ENCODE measurements at regions not wholly inside any gene's neighbourhood (a gene's known extent, or its start where the extent isn't known, plus 50 kb on each side); places are given as distances from the start of the nearest gene placed in this dataset.

DNA sequence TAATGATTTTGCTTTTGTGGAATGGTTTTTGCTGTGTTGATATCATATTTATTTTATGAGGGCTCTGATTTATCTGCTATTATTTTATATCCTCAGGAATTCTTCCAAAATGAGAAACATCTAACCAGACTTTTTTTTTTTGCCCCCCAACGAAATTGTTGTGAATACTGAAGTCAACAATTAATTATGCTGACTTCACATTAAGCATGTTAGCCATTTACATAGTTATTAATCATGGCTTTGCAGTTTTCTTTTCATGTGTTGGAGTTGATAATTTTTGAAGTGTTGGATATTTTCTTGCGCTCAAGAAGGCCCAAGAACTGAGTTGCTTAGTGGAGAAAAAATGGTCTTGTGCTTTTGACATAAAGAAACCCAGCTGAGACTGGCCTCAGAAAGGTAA is 246.6 kb upstream of the CRY1 start:
- no peak for DNase-seq (ENCODE audit: extremely low read depth in 1 of 2, low read depth in 1 of 2)

GRCh38 chr12:107340898-107341297 is 247.5 kb upstream of the CRY1 start:
- no peak for DNase-seq (ENCODE audit: extremely low read depth in 1 of 2, low read depth in 1 of 2)

DNA sequence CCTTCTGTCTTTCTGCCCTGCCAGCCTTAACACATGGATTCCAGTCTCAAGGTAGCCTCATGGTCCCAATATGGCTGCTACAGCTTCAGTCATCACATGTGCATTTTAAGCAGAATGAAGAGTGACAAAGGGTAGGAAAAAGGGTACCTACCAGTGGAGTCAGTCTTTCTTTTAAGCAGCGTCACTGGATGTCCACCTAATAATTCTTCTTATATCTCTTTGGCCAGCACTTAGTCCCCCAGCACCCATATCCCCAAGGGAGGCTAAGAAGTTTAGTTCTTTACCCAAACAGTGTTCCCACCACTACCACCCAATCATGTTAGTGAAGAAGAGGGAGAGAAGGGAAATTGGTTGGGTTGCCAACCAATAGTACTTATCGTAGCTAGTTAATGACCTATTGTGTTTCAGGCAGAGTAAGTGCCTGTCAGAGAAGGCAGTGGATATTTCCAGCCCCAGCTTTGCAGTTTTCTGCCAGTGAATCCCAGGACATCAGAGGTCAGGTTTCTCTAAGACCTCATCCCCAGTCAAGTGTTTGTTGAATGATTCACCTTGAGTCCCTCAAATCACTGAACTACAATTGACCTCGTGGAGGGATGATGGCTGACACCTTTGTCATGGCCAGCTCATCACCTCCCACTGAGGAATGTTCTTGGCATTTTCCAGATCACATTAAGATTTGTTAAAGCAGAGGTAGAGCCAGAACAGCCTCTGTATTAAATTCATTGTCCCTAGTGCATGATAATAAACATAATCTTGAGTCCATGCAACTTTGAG is 250.9 kb upstream of the CRY1 start:
- DNase-seq (ENCODE audit: extremely low read depth in 1 of 2, low read depth in 1 of 2) = no peak

DNA sequence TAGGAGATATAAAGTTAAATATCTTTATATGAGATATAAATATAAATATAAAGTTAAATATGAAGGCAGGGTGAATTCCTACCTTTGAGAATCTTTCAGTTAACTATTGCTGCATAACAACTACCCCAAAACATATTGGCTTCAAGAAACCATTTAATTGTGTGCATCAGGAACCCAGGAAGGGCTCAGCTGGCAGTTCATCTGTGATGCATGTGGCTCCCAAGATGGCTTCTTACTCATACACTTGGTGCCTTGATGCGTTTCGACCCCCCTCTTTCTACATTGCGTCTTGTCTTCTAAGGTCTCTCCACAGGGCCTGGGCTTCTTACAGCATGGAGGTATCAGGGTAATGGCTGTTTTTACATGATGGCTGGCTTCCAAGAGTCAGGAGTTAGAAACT is 253.9 kb upstream of the CRY1 start:
- DNase-seq (ENCODE audit: extremely low read depth in 1 of 2, low read depth in 1 of 2) = no peak

- DNase-seq (ENCODE audit: extremely low read depth in 1 of 2, low read depth in 1 of 2) = no peak
Measured at GRCh38 chr12:107349008-107349747, 255.8 kb upstream of the CRY1 start.

GRCh38 chr12:107349839-107350238 is 256.5 kb upstream of the CRY1 start:
- no peak for DNase-seq (ENCODE audit: extremely low read depth in 1 of 2, low read depth in 1 of 2)

DNA sequence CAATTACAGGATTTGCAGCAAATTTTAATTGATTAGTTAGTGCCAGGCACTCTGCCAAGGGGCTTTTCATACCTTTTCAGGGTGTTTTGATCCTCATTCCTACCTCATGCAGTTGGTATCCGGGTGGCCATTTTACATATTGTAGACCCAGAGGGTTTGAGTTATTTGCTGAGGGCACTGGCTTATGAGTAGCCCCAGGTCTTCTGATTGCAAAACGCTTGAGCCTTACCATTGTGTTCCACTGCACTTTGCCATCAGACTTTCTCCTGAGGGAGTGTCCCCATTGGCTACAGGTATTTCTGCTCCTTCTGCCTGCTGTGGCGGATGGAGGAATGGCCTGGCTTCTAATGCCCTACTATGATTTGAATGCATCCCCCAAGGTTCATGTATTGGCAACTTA is 257.8 kb upstream of the CRY1 start:
- no peak for DNase-seq (ENCODE audit: extremely low read depth in 1 of 2, low read depth in 1 of 2)

DNA sequence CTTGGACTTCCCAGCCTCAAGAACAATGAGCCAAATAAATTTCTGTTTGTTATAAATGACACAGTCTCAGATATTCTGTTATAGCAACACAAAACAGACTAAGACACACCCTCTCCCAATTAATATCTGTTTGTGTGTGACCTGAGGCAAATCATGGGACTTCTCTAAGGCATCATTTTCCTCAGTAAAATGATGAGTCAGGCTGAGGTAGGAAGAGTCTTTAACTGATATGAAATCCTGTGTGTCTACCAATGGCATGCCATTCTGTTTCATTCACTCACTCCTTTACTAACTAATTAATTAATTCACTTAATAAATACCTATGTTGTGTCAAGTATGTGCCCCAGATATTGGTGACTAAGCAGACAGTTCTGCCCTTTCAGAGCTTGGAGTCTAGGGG is 258.4 kb upstream of the CRY1 start:
- no peak for DNase-seq (ENCODE audit: extremely low read depth in 1 of 2, low read depth in 1 of 2)

- no peak for DNase-seq (ENCODE audit: extremely low read depth in 1 of 2, low read depth in 1 of 2)
Measured at GRCh38 chr12:107352347-107353081, 259.2 kb upstream of the CRY1 start.

- DNase-seq (ENCODE audit: extremely low read depth in 1 of 2, low read depth in 1 of 2) = no peak
Measured at GRCh38 chr12:107353312-107353711, 260.0 kb upstream of the CRY1 start.

DNA sequence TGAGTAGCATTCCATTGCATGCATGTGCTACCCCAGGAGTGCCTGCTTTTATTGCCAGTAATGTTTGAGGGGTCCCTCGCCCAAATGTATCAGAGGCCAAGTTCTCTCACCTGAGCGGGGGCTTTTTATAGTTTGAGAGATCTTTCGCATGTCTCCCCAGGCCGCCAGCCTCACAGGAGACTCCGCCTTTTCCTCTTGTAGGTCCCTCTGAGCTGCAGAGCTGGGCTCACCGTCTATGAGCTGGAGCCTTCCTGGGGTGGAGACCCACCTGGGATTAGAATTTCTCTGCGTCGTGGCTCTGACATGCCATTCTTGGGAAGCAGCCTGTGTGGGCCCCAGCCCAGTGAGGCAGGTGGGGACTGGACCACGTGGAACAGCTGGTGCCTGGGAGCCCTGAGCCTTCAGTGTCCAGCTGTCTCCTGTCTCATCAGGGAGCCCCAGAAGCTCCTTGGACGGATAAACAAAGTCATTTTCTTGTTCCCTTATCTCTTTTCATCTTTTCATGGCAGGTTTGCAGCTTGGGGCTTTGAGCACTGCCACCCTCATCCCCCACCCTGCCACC is 261.7 kb upstream of the CRY1 start:
- DNase-seq (ENCODE audit: extremely low read depth in 1 of 2, low read depth in 1 of 2) = no peak

DNA sequence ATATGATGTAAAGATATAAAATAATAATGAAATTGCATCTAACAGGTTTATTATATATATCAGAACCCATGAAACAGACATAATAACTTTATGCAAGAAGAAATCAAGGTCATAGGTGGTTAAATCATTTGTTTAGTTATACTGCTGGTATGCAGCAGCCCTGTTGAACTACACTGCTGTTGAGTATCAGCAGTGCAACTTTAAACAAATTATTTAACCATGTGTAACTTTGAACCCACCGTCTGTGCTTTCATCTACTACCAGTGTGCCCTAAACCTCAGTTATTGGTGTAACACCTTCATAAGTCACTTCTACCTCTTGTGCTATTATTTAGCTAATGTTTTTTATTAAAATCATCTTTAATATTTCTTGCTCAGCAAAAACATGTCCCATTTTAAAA is 262.3 kb upstream of the CRY1 start:
- no peak for DNase-seq (ENCODE audit: extremely low read depth in 1 of 2, low read depth in 1 of 2)

GRCh38 chr12:107356266-107356936 is 263.1 kb upstream of the CRY1 start:
- no peak for DNase-seq (ENCODE audit: extremely low read depth in 1 of 2, low read depth in 1 of 2)

DNA sequence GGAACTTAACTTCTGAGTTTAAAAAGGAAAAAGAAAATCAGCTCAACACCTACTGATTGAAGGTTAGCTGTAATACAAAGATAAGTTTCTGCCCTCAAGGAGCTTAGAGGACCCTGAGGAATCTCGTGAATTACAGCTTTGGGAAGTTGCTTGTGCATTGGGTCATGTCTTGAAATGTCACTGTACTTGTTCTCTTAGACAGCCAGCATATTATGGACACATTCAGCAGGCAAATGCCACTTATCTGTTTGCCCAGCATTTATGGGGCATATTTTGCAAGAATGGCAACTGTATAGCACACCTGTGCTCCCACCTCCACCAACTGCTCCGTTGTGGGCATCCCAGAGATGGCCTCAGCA is 263.6 kb upstream of the CRY1 start:
- no peak for DNase-seq (ENCODE audit: extremely low read depth in 1 of 2, low read depth in 1 of 2)

DNA sequence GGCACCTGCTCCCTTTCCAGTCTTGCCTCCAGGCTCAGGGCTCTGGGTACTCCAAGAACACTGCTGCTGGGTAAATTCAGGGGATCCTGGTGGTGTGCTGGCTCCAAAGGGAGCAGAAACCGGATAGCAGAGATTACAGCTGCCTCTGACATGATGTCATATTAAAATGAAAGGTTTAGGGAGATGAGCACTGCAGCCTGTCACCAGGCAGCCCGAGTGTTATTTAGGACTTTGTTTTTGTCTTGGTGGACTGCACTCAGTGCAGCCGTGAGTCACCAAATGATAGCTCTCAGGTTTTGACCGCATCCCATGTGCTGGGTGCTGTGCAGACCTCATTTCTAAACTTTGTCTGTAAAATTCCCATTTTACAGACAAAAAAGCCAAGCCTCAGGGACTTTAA is 266.0 kb upstream of the CRY1 start:
- no peak for DNase-seq (ENCODE audit: extremely low read depth in 1 of 2, low read depth in 1 of 2)

- DNase-seq (ENCODE audit: extremely low read depth in 1 of 2, low read depth in 1 of 2) = no peak
Measured at GRCh38 chr12:107360033-107360432, 266.7 kb upstream of the CRY1 start.

DNA sequence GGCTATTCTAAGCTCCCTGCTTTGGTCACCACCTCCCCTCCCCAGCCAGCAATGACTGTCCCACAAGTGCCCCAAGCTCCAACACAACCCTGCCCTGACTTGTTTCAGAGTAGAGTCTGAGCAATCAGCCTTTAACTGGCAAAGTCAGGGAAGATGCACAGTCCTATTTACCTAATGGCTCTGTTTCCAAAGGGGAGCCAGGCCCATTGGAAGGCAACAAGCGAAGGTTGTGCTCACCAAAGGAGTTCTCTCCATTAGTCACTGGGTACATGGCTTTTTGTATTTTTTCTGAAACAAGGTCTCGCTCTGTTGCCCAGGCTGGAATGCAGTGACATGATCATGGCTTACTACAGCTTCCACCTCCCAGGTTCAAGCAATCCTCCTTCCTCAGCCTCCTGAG is 267.1 kb upstream of the CRY1 start:
- no peak for DNase-seq (ENCODE audit: extremely low read depth in 1 of 2, low read depth in 1 of 2)

DNA sequence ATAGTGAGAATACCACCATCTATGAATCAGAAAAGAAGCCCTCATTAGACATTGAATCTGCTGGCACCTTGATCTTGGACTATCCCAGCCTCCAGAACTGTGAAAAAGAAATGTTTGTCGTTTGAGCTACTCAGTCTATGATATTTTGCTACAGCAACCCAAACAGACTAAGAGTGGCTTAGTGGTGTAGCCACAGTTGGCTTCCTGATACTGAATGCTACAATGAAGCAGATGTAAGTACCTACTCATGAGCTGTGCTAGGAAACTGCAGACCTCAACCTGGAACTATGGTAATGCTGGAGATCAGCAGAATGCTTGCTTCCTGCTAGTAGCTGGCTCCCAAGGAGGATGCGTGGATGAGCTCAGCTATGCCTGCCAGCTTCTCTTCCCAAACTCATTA is 268.6 kb upstream of the CRY1 start:
- DNase-seq (ENCODE audit: extremely low read depth in 1 of 2, low read depth in 1 of 2) = no peak

- no peak for DNase-seq (ENCODE audit: extremely low read depth in 1 of 2, low read depth in 1 of 2)
Measured at GRCh38 chr12:107362960-107363359, 269.6 kb upstream of the CRY1 start.

DNA sequence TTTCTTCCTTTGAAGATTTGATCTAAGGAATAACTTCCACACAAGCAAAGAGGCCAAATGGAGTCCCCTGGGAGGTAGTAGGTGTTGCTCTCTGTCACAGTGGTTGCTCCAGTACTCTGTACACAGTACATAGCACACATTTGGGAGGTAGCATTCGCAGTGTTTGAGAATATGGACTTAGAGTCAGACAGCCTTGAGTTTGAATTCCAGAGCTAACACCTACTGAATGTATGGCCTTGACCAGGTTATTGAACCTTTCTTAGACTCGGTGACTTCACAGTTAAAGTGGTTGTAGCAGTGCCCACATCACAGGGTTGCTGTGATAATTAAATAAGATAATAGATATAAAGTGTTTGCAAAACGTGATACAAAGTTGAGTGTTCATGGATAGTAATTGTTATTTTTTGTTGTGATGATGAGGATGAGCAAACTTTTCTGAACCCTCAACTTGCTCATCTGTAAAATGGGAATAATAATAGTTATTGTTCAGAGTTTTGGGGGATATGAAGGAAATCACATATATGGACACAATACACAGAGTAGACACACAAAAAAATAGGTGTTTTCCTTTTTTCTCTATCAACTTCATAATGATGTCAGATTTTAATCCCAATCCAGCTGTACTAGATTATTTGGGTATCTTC is 271.6 kb upstream of the CRY1 start:
- DNase-seq (ENCODE audit: extremely low read depth in 1 of 2, low read depth in 1 of 2) = no peak

GRCh38 chr12:107365703-107366102 is 272.4 kb upstream of the CRY1 start:
- no peak for DNase-seq (ENCODE audit: extremely low read depth in 1 of 2, low read depth in 1 of 2)

Measured in activated CD8-positive, alpha-beta memory T cell treated with anti-CD3 and anti-CD28 coated beads for 1 hour (primary cell).